ENCODE measurements at regions not wholly inside any gene's neighbourhood (a gene's known extent, or its start where the extent isn't known, plus 50 kb on each side); places are given as distances from the start of the nearest gene placed in this dataset.
A peak's percentile ranks its signal among the peaks of the same experiment; 100 is the strongest.

DNA sequence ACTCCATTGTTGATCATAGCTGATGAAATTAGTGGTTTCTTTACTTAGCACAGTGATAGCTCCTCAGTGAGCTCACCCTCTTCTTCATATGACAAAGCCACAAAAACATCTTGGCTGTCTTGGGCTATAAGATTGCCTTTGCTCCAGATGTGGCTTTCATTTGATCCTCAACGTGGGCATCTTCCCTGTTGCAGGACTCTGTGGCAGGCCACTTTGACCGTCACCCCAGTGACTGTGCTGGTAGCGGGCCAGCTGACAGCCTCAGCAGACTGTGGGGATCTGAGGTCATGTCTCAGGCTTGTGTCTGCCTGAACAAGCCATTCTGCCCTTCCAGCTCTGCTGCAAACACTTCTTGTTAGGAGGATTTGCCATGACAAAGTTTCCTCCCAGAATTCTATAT is 422.2 kb downstream of the NR2F1-AS1 start:
- no peak for DNase-seq

GRCh38 chr5:93156566-93156965 is 424.5 kb downstream of the NR2F1-AS1 start:
- no peak for DNase-seq

GRCh38 chr5:93154535-93154934 is 426.5 kb downstream of the NR2F1-AS1 start:
- DNase-seq, result no peak

GRCh38 chr5:93153461-93153860 is 427.6 kb downstream of the NR2F1-AS1 start:
- DNase-seq, result no peak

DNA sequence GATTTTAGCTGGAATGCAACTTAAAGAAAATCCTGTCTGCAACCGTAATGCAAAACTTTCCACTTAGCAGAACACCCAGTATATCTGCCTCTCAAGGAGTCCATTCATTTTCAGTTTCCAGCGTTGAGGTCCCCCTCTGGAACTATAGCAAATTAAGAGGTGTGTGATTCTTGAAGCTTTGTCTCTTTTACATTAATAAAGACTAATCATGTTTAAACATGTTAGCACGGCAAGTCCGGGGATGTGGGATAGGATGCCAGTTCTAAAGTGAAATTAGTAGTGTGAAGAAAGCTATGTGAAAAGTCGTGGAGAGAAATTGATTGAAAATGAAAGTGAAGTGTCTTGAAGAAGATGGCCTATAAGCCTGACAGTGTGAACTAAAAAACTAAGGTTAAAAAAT is 429.1 kb downstream of the NR2F1-AS1 start:
- no peak for DNase-seq

GRCh38 chr5:93151121-93151520 is 429.9 kb downstream of the NR2F1-AS1 start:
- DNase-seq, result no peak

DNA sequence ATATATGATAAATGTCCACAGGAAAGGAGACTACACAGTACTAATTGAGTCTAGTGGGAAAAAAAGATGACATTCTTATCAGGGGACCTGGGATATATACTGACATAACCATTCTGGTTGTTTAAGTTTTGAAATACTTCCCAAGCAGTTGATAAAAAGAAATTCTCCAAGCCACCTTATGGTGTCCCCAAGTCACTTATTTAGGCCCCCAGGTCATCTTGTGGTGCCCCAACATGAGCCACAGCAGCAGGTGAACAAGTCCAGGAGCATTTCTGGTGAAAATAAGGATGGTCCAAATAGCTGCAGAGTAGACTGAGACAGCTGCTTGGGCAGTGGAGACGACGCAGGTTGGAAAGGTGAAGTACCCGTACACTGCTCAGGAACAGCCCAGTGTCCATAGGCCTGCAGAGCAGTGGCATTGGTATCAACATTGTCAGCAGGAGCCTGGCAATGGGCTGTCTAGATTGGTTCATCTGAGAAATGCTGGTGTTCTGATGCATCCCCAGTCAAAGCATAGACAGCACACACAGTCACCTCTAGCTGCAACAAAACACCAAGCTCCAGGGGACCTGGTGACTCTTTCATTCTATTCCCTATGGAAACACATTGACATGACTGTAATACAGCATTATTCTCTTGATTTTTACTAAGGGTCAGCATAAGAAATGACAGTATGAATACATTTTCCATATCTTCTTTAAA is 430.6 kb downstream of the NR2F1-AS1 start:
- no peak for DNase-seq

DNA sequence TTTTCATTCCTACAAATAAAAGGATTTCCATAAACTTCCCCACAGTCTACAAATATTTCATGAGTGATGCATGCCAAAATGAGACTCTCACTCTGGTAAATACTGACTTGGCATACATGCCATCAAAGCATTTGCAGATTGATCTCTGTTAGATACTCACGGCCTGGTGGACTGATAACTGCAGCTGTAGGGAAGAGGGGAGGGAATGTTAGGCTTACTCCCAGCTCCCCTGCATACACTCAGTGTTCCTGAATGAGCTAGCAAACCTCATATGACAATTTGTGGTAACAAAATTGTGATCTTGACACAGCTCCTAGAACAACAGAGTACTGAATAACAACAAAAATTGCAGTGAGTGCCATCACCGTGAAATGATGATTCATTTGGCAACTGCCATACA is 435.3 kb downstream of the NR2F1-AS1 start:
- DNase-seq, result no peak

GRCh38 chr5:93145019-93145418 is 436.0 kb downstream of the NR2F1-AS1 start:
- no peak for DNase-seq

DNA sequence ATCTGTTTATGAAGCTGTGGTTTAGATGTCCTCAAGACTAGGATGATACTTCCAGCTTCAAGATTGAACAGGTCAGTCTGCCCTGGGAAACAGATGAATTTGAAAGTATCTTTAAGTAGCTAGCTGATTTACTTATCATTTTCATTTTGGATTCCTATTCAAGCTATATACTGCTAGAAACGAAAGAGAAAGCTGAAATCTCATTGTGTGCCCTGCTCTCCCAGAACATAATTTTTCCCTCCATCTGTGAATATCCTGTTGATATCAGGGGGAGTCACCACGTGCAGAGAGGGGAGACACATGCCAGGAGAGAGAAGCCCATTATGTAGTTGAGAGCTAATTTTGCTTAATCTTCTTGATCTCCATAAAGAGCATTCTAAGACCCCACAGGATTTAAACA is 439.1 kb downstream of the NR2F1-AS1 start:
- DNase-seq, result no peak

GRCh38 chr5:93130624-93131490 is 450.2 kb downstream of the NR2F1-AS1 start:
- no peak for DNase-seq

DNA sequence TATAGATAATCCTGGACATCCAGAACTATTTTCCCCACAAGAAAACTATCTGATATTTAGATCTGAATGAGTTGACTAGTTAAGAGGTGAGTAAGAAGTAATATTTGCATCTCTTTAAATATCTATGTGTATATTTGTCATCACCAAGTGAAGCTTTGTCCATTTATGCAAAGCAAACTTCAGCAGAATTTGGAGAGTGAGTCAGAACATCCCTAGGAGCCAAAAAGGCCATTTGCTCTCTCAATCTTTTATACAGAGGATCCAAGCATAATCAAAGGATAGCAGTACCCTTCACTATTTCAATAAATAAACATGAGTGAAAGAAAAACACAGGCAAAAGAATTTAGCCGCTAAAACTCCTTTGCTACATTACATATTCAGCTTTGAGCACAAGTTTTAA is 454.4 kb downstream of the NR2F1-AS1 start:
- no peak for DNase-seq

DNA sequence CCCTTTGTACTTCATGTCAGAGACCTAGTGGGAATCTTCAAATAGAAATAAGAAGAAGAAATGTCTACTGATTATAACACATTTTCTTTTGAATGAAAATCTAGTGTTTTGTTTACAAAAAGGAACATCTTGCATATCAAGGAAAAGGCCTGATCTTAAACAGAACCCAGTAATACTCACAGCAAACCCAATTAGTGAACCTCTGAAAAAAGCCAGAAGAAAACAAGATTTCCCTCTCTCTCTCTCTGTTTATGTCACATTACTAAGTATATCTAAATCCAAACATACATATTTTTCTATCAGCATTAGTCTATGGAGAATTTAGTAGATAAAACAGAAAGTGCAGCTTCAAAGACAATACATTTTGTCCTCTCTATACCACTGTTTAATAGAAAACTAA is 457.9 kb downstream of the NR2F1-AS1 start:
- no peak for DNase-seq

DNA sequence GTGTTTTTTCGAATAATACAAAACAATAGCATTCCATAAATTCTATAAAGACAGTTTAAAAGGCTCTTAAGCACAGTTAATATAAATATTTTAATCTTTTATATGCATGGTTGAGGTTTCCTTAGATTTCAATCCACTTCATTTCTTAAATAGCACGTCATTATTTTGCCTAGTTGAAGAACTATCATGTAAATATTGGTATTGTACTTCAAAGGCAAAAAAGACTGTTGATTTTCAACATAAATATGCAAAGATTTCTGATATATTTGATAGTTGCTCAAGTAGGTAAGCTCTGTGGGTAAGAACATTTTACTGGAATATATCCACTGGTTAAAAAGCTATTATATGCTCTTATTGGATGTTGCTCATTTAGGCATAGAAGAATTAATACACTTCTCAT is 458.6 kb downstream of the NR2F1-AS1 start:
- DNase-seq, result no peak

GRCh38 chr5:93120771-93121170 is 460.2 kb downstream of the NR2F1-AS1 start:
- no peak for DNase-seq

- no peak for DNase-seq
Measured at GRCh38 chr5:93120051-93120450, 461.0 kb downstream of the NR2F1-AS1 start.

- no peak for DNase-seq
Measured at GRCh38 chr5:93117751-93118531, 463.1 kb downstream of the NR2F1-AS1 start.

DNA sequence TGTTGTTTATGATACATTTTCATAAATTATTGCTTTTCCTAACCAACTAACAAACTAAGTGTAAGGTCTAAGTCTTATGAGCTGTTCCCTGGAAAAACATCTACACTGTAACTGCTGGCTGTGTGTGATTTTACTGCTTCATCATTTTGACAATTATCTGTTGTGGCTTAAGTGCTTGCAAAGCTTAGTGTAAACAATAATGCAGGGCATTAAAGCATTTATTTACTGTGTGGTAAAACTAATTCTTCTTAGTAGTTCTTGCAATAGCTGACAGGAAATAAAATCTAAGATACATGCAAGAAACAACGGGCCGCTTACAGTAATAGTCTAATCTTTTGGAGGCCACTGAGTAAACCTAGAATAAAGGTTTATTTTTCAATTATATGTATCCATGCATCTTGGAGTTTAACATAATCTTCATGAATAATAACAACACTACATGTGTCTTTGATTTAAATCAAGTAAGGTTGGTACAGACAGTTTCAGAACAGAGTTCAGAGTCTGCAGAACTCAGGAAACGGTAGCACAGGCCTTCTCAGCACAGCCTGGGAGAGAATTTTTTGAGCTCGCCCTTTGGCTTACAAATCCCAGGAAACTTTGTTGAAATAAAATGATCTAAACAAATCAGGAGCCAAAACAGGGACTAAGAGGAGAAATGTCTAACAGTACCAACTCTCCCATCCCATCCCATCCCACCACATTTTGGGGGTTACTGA is 473.1 kb downstream of the NR2F1-AS1 start:
- DNase-seq, result no peak

- peak; percentile 76 for DNase-seq
Measured at GRCh38 chr5:93107141-93107540, 473.9 kb downstream of the NR2F1-AS1 start.

DNA sequence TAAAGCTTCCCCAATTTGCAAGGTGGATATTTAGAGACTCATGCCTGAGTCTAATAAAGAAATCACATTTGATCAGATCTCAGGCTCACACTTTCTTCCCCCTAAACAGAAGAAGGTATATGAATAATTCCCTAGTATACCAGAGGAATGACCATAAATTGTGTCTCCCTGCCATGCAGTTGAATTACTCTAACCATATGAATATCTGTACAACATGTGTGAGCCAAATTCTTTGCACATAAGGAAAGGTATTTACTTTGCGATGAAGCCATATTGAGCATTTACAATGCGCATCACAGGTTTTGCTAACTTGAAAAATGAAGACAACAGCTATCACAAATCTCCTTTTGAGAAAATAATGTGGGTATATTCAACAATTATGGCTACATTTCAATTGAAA is 479.4 kb downstream of the NR2F1-AS1 start:
- no peak for DNase-seq

GRCh38 chr5:93100976-93101375 is 480.0 kb downstream of the NR2F1-AS1 start:
- no peak for DNase-seq

DNA sequence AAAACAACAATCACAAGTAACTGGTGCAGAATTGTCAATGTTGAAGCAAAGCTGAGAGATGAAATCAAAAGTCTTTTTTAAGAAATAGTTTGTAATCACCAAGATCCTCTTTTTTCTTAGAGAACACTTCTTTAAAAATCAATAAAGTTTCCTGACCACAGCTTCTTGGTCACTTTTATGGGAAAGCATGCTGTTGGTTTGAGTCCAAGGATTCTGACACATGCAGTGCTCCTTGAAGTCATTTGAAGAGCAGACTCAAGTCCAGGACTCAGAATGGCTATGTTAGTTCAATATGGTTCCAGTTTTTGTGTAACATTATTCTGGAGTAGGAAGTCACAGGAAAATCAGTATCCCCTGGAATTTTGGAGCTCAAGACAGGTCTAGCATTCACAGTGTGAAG is 480.6 kb downstream of the NR2F1-AS1 start:
- DNase-seq, result no peak

DNA sequence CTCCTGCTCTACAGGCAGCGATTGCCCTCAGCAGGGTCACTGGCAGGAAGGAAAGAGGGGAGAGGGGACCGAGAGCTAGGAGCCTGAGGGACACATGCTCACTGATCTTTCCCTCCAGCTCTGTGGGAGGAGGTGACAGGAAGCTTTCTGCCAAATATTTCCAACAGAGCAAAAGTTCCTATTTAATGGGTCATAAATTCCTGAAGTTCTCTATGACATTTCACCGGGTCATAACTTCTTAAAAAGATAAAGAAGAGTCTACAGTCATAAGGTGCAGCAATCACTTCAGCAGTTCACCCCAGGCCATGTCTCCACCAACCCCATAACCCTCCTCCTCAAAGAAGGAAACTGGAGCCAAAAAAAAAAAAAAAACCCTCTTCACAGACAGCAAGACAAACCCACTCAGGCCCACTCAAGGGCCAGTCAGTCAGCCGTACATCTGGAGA is 481.1 kb downstream of the NR2F1-AS1 start:
- DNase-seq, result no peak

Measured in islet precursor cell (in vitro differentiated cells).